ENCODE measurements at regions not wholly inside any gene's neighbourhood (a gene's known extent, or its start where the extent isn't known, plus 50 kb on each side); places are given as distances from the start of the nearest gene placed in this dataset.

DNA sequence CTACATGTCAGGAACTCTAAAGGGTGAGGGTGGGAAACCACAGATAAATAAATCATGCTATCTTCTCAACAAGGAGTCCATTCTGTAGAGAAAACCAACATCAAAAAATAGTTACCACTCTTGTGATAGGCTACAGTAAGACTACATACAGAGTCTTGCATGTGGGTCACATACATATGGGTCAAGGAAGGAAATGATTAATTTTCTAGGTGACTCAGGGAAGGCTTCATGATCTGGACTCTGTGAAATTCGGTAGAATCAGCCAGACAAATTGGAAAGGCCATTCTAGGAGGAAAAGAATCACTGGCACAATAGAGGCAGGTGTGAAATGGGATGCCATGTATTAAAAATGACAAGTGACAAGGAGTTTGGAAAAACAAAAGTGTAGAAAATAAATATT lies 638.9 kb downstream of the LIG4 start:
- peak; percentile 88 for FAIRE-seq
- Histone ChIP-seq H3K27me3 (ENCODE audit: control insufficient read depth in 2 of 2, insufficient read depth in 2 of 2, low read length in 2 of 2) (no peaks in the 10 kb centered on the region), H3K9me1 (replicated peaks; ENCODE audit: control insufficient read depth, extremely low read depth, insufficient read depth, low read length) (no peaks in the 10 kb centered on the region), H3K4me2 (ENCODE audit: insufficient read depth, low read length) (no peak overlapping the region), H3K4me1 (ENCODE audit: control insufficient read depth, extremely low read depth, insufficient read depth, low read length) (peaks cover 29% of the 10 kb centered on the region), H2AFZ (ENCODE audit: low read depth, low read length) (no peak overlapping the region), H3K79me2 (ENCODE audit: control insufficient read depth, insufficient read depth, low read length) (no peaks in the 10 kb centered on the region), H3K9ac (replicated peaks; ENCODE audit: extremely low read depth, insufficient read depth, low read length) (no peak overlapping the region), H3K27ac (ENCODE audit: insufficient read depth, low read depth, low read length) (no peak overlapping the region), H4K20me1 (replicated peaks; ENCODE audit: control insufficient read depth, extremely low read depth, insufficient read depth, low read length) (no peaks in the 10 kb centered on the region), H3K36me3 (ENCODE audit: control insufficient read depth in 2 of 2, extremely low read depth in 1 of 2, insufficient read depth in 2 of 2, low read length in 2 of 2) (no peaks in the 10 kb centered on the region), H3K9me3 (replicated peaks; ENCODE audit: control insufficient read depth, insufficient read depth, low read length) (no peaks in the 10 kb centered on the region), H3K4me3 (replicated peaks in 1 of 3; ENCODE audit: insufficient read depth in 1 of 3, low read depth in 1 of 3, low read length in 3 of 3) (no peak overlapping the region)
- intact Hi-C loops (cut with micrococcal nuclease): loop anchor here (5.0 kb wide), 1 partner anchor 204 kb away; no protein-coding TSS in a partner anchor
- no TSS peak for BruUV-seq (replicated peaks)
- dilution Hi-C loops (cut with MboI; ENCODE audit: extremely low pct_ligation_motif_present, low sequenced_read_pairs): no loop called here
- TF ChIP-seq MYC (IDR thresholded peaks at IDR 0.05; ENCODE audit: low read depth, low read length) (no peak), JUN (IDR thresholded peaks at IDR 0.05; ENCODE audit: borderline replicate concordance, insufficient read depth, insufficient read length, low read depth) (peak; percentile 63), FOS (IDR thresholded peaks at IDR 0.05; ENCODE audit: borderline replicate concordance, insufficient read depth, low read length) (peak; percentile 81)
- TF ChIP-seq, protein P1, sequence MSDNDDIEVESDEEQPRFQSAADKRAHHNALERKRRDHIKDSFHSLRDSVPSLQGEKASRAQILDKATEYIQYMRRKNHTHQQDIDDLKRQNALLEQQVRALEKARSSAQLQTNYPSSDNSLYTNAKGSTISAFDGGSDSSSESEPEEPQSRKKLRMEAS (IDR thresholded peaks at IDR 0.05; ENCODE audit: insufficient read depth, insufficient read length): no peak
- TF ChIP-seq, protein P2, sequence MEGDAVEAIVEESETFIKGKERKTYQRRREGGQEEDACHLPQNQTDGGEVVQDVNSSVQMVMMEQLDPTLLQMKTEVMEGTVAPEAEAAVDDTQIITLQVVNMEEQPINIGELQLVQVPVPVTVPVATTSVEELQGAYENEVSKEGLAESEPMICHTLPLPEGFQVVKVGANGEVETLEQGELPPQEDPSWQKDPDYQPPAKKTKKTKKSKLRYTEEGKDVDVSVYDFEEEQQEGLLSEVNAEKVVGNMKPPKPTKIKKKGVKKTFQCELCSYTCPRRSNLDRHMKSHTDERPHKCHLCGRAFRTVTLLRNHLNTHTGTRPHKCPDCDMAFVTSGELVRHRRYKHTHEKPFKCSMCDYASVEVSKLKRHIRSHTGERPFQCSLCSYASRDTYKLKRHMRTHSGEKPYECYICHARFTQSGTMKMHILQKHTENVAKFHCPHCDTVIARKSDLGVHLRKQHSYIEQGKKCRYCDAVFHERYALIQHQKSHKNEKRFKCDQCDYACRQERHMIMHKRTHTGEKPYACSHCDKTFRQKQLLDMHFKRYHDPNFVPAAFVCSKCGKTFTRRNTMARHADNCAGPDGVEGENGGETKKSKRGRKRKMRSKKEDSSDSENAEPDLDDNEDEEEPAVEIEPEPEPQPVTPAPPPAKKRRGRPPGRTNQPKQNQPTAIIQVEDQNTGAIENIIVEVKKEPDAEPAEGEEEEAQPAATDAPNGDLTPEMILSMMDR (IDR thresholded peaks at IDR 0.05; ENCODE audit: extremely low read depth in 1 of 2, insufficient read depth in 1 of 2, low read depth in 1 of 2, low read length in 2 of 2): no peak
- POLR2A ChIA-PET: no interaction called here
- DNase-seq (ENCODE audit: low read depth, low spot score): peak; percentile 59
- CTCF ChIA-PET: no interaction called here
